OCI-LY1 (cell line): ENCODE measurements at regions not wholly inside any gene's neighbourhood (a gene's known extent, or its start where the extent isn't known, plus 50 kb on each side); places are given as distances from the start of the nearest gene placed in this dataset.

Source experiments
- H2AFZ ChIP-seq: fragments of 200-600 bp; sonication (generic), shearing (Covaris generic); 2 replicates; pipeline ENCODE4 v1.6.0; 2014; ENCODE audit warnings: antibody characterized with exemption, mild to moderate bottlenecking, low read length
- H3F3A ChIP-seq: fragments of 200-600 bp; sonication (generic), shearing (Covaris generic); 2 replicates; pipeline ENCODE4 v1.6.0; 2014; ENCODE audit warnings: mild to moderate bottlenecking, antibody characterized with exemption, low read length, moderate library complexity; ENCODE audit not compliant: insufficient read depth
- H3K27ac ChIP-seq: fragments of 200-600 bp; sonication (generic); 2 replicates; pipeline ENCODE4 v1.5.1; 2014; ENCODE audit warnings: low read length, mixed run types, mild to moderate bottlenecking, low read depth; ENCODE audit not compliant: poor library complexity, severe bottlenecking
- H3K27me3 ChIP-seq: fragments of 200-600 bp; sonication (generic); 2 replicates; pipeline ENCODE4 v1.6.0; 2014; ENCODE audit warnings: antibody characterized with exemption, mild to moderate bottlenecking, low read length, moderate library complexity; ENCODE audit not compliant: insufficient read depth
- H3K36me3 ChIP-seq: fragments of 200-600 bp; sonication (generic); 2 replicates; pipeline ENCODE4 v1.6.1; 2014; ENCODE audit warnings: mild to moderate bottlenecking, antibody characterized with exemption, low read length, moderate library complexity, mixed read lengths; ENCODE audit not compliant: insufficient read depth
- H3K4me1 ChIP-seq: fragments of 200-600 bp; sonication (generic); 2 replicates; pipeline ENCODE4 v1.5.1; 2014; ENCODE audit warnings: mild to moderate bottlenecking, low read length, moderate library complexity; ENCODE audit not compliant: insufficient read depth, severe bottlenecking
- H3K4me2 ChIP-seq: fragments of 200-600 bp; sonication (generic), shearing (Covaris generic); 2 replicates; pipeline ENCODE4 v1.6.1; 2014; ENCODE audit warnings: low read length
- H3K4me3 ChIP-seq: fragments of 200-600 bp; sonication (generic); 2 replicates; pipeline ENCODE4 v1.5.1; 2014; ENCODE audit warnings: low read length, low read depth, mild to moderate bottlenecking, mixed read lengths; ENCODE audit not compliant: poor library complexity, severe bottlenecking
- H3K79me2 ChIP-seq: fragments of 200-600 bp; shearing (Covaris generic); 2 replicates; pipeline ENCODE4 v1.6.1; 2016; ENCODE audit warnings: mixed run types, low read length, mixed read lengths; ENCODE audit not compliant: insufficient read depth
- H3K9ac ChIP-seq: fragments of 200-600 bp; sonication (generic), shearing (Covaris generic); 2 replicates; pipeline ENCODE4 v1.6.1; 2014; ENCODE audit warnings: mild to moderate bottlenecking, low read length, mixed read lengths
- H3K9me2 ChIP-seq: fragments of 200-600 bp; sonication (generic), shearing (Covaris generic); 2 replicates; pipeline ENCODE4 v1.6.1; 2014; ENCODE audit warnings: low read depth, mild to moderate bottlenecking, low read length, mixed read lengths
- H3K9me3 ChIP-seq: fragments of 200-600 bp; shearing (Covaris generic); 2 replicates; pipeline ENCODE4 v1.6.1; 2014; ENCODE audit warnings: low read length, mixed read lengths
- H4K20me1 ChIP-seq: fragments of 200-600 bp; sonication (generic), shearing (Covaris generic); 2 replicates; pipeline ENCODE4 v1.6.0; 2016; ENCODE audit warnings: mild to moderate bottlenecking, low read length; ENCODE audit not compliant: insufficient read depth
- EZH2 ChIP-seq: fragments of 200-600 bp; sonication (generic), shearing (Covaris generic); IDR thresholded peaks from 2 replicates; pipeline ENCODE4 v1.8.0; 2017; ENCODE audit warnings: borderline replicate concordance, mixed run types, mild to moderate bottlenecking, antibody characterized with exemption, low read length, moderate library complexity, mixed read lengths
- TF ChIP-seq, protein P1 (sequence below): fragments of 200-600 bp; sonication (generic), shearing (Covaris generic); IDR thresholded peaks from 2 replicates; pipeline ENCODE4 v1.5.1; 2017; ENCODE audit warnings: mild to moderate bottlenecking, antibody characterized with exemption, low read length, moderate library complexity, mixed read lengths

DNA sequence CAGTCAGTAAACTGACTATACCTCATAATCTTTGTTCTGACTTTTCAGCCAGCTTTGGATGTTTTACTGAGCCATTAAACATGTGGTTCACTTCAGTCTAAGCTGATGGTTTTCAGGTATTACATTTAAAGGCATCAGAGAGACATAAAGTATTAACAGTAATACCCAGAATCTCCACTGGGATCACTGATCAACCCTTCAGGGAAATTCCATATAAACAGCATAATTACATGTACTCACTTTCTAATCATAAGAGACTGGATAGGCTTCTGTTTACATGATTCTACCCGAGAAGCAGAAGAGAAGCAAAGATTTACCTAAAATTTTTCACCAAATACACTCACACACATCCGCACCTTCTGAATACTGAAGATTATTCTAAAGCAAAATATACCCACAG, 186.7 kb upstream of the FREM1 start:
- Histone ChIP-seq H3K9me3 (no peaks in the 10 kb centered on the region), H3K9ac (no peak overlapping the region), H3K4me3 (no peak overlapping the region), H3K9me2 (no peaks in the 10 kb centered on the region), H4K20me1 (no peaks in the 10 kb centered on the region), H2AFZ (no peak overlapping the region), H3K27ac (no peak overlapping the region), H3K79me2 (no peaks in the 10 kb centered on the region), H3K27me3 (no peaks in the 10 kb centered on the region), H3K4me1 (no peaks in the 10 kb centered on the region), H3K4me2 (no peak overlapping the region), H3F3A (no peaks in the 10 kb centered on the region), H3K36me3 (no peaks in the 10 kb centered on the region)
- TF ChIP-seq, protein P1, sequence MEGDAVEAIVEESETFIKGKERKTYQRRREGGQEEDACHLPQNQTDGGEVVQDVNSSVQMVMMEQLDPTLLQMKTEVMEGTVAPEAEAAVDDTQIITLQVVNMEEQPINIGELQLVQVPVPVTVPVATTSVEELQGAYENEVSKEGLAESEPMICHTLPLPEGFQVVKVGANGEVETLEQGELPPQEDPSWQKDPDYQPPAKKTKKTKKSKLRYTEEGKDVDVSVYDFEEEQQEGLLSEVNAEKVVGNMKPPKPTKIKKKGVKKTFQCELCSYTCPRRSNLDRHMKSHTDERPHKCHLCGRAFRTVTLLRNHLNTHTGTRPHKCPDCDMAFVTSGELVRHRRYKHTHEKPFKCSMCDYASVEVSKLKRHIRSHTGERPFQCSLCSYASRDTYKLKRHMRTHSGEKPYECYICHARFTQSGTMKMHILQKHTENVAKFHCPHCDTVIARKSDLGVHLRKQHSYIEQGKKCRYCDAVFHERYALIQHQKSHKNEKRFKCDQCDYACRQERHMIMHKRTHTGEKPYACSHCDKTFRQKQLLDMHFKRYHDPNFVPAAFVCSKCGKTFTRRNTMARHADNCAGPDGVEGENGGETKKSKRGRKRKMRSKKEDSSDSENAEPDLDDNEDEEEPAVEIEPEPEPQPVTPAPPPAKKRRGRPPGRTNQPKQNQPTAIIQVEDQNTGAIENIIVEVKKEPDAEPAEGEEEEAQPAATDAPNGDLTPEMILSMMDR = no peak

- no peaks in the 10 kb centered on the region; the same call in 1 of the 2 replicates for H3F3A ChIP-seq
- no peak overlapping the region for H3K4me3 ChIP-seq
- no peaks in the 10 kb centered on the region for H3K79me2 ChIP-seq
- H3K27ac ChIP-seq = no peak overlapping the region
- TF ChIP-seq, protein P1 = no peak
- no peak overlapping the region for H3K4me2 ChIP-seq
- H3K9me2 ChIP-seq = no peaks in the 10 kb centered on the region
- no peak overlapping the region for H2AFZ ChIP-seq
- no peak overlapping the region for H3K9ac ChIP-seq
- no peaks in the 10 kb centered on the region for H3K9me3 ChIP-seq
- no peaks in the 10 kb centered on the region for H3K27me3 ChIP-seq
- no peaks in the 10 kb centered on the region for H4K20me1 ChIP-seq
- H3K4me1 ChIP-seq = no peaks in the 10 kb centered on the region
- H3K36me3 ChIP-seq = no peaks in the 10 kb centered on the region
These were observed 176.6 kb upstream of the FREM1 start for GRCh38 chr9:15086778-15087324.

DNA sequence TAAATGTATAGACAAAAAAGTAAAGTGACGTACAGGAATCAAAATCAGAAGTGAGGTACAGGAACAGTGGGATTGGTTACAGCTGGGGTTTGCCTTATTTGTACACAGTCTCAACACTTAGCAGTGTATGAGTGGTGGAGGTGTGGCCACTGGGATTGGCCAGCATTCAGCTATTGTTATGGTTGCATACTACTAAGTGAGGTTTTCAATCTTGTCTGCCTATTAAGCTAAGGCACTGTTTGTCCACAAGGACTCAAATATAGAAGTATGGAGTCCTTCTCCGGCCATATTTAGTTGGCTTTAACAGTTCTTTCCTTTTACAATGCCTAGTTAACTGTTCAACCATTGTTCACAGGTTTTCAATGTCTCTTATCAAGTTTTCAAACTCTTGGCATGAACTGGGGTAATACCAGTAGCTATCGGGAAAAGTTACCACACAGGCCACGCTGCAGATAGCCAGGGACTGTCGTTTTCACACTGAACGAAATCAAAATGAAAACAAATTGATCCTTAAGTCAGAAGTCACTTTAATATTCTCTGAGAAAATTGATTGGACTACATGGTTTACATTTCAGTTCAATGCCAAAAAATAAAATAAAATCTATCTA, 176.0 kb upstream of the FREM1 start:
- Histone ChIP-seq H3K27me3 (no peaks in the 10 kb centered on the region), H3K4me2 (no peak overlapping the region), H3K27ac (no peak overlapping the region), H4K20me1 (no peaks in the 10 kb centered on the region), H3K9me2 (no peaks in the 10 kb centered on the region), H3F3A (no peaks in the 10 kb centered on the region; the same call in 1 of the 2 replicates), H2AFZ (no peak overlapping the region), H3K4me3 (no peak overlapping the region), H3K9me3 (no peaks in the 10 kb centered on the region), H3K4me1 (no peaks in the 10 kb centered on the region), H3K36me3 (no peaks in the 10 kb centered on the region), H3K9ac (no peak overlapping the region), H3K79me2 (no peaks in the 10 kb centered on the region)
- TF ChIP-seq, protein P1 = no peak
- TF ChIP-seq EZH2 = no peak
